ENCODE measurements at regions not wholly inside any gene's neighbourhood (a gene's known extent, or its start where the extent isn't known, plus 50 kb on each side); places are given as distances from the start of the nearest gene placed in this dataset.

DNA sequence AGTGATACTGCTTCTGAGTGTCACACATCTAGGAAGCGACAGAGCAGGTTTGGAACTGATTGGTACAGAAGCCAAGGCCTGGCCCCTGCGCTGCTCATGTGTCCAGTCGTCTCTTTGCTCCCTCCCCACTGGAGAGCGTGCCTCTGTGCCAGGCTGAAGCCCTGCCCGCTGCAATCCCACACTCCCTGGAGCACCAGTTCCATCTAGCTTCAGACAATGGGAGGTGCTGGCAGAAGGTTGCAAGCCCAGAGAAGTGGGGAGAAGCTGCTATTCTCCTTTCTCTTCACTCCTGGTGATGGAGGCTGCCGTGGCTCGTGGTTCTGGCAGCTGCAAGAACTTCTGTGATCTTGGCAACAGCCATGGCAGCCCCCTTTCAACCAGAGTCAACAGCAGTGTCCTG, 250.9 kb downstream of the MATN1 start:
- no peak overlapping the region for H3K9ac ChIP-seq (ENCODE audit: low read length)
- no peak overlapping the region for H3K4me3 ChIP-seq (ENCODE audit: low read length)
- H3K4me1 ChIP-seq (ENCODE audit: control insufficient read depth, low read depth, low read length): no peaks in the 10 kb centered on the region
- no peak overlapping the region for H3K27ac ChIP-seq (ENCODE audit: low read length)
- H3K27me3 ChIP-seq (ENCODE audit: control insufficient read depth, insufficient read depth, low read length): no peaks in the 10 kb centered on the region
- H3K36me3 ChIP-seq (ENCODE audit: control insufficient read depth, low read depth, low read length): no peaks in the 10 kb centered on the region
- H3K9me3 ChIP-seq (ENCODE audit: control insufficient read depth, low read depth, low read length): no peaks in the 10 kb centered on the region

DNA sequence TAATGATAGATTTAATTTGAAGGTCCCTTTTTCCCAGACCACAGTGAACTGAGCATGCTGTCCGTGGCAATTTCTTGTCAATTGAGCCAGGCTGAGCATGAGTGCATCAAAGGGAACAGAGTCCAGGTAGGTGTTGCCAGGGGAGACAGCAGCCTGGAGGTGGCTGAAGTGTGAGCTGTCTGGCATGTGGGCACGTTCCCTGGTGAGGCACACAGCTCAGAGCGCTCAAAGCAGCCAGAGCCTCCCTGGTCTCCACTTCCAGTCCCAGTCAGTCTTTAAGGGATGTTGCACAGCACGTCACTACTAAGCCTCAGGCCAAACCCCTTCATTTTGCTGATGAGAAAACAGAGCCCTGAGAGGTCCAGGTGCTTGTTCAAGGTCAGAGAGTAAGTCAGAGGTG, 251.4 kb downstream of the MATN1 start:
- H3K9ac ChIP-seq (ENCODE audit: low read length): no peak overlapping the region
- H3K27me3 ChIP-seq (ENCODE audit: control insufficient read depth, insufficient read depth, low read length): no peaks in the 10 kb centered on the region
- H3K4me1 ChIP-seq (ENCODE audit: control insufficient read depth, low read depth, low read length): no peaks in the 10 kb centered on the region
- no peak overlapping the region for H3K27ac ChIP-seq (ENCODE audit: low read length)
- no peaks in the 10 kb centered on the region for H3K9me3 ChIP-seq (ENCODE audit: control insufficient read depth, low read depth, low read length)
- no peaks in the 10 kb centered on the region for H3K36me3 ChIP-seq (ENCODE audit: control insufficient read depth, low read depth, low read length)
- H3K4me3 ChIP-seq (ENCODE audit: low read length): no peak overlapping the region

DNA sequence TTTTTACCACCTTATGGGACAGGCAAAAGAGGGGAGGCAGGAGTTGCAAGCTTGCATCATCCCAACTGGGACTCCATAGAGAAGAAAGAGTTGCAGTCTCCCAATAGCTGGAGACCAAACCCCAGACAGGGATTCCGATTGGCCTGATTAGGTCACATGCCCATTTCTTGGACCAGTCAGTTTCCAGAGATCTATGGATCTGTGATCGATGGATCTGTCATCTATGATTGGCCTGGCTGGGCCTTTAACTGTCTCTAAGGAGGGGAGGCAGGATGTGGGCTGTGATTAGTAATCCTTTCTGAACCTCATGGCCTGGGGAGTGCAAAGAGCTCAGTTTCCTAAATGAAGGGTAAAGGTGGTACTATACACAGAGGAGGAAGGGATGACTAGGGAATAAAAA, 252.1 kb downstream of the MATN1 start:
- H3K36me3 ChIP-seq (ENCODE audit: control insufficient read depth, low read depth, low read length): no peaks in the 10 kb centered on the region

DNA sequence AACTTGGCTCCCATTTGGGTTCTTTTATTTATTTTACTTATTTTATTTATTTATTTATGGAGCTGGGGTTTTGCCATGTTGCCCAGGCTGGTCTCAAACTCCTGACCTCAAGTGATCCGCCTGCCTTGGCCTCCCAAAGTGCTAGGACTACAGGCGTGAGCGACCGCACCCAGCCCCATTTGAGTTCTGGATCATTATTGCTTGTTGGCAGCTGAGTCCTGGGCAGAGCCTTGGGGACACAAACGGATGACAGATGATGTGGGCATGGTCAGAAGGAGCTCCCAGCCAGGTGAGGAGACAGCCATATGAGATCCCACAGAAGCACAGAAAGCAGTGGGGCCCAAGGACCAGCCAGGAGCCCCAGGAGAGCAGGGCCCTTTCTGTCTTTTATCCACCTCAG, 254.0 kb downstream of the MATN1 start:
- Histone ChIP-seq H3K9ac (ENCODE audit: low read length) (no peak overlapping the region), H3K27me3 (ENCODE audit: control insufficient read depth, insufficient read depth, low read length) (no peaks in the 10 kb centered on the region), H3K9me3 (ENCODE audit: control insufficient read depth, low read depth, low read length) (no peaks in the 10 kb centered on the region), H3K4me1 (ENCODE audit: control insufficient read depth, low read depth, low read length) (no peaks in the 10 kb centered on the region), H3K4me3 (ENCODE audit: low read length) (no peak overlapping the region), H3K27ac (ENCODE audit: low read length) (no peak overlapping the region), H3K36me3 (ENCODE audit: control insufficient read depth, low read depth, low read length) (no peaks in the 10 kb centered on the region)

More for the DNA sequence above, 252.1 kb downstream of the MATN1 start:
- H3K27me3 ChIP-seq (ENCODE audit: control insufficient read depth, insufficient read depth, low read length): no peaks in the 10 kb centered on the region
- H3K4me1 ChIP-seq (ENCODE audit: control insufficient read depth, low read depth, low read length): no peaks in the 10 kb centered on the region
- no peaks in the 10 kb centered on the region for H3K9me3 ChIP-seq (ENCODE audit: control insufficient read depth, low read depth, low read length)
- no peak overlapping the region for H3K27ac ChIP-seq (ENCODE audit: low read length)
- H3K4me3 ChIP-seq (ENCODE audit: low read length): no peak overlapping the region
- no peak overlapping the region for H3K9ac ChIP-seq (ENCODE audit: low read length)

DNA sequence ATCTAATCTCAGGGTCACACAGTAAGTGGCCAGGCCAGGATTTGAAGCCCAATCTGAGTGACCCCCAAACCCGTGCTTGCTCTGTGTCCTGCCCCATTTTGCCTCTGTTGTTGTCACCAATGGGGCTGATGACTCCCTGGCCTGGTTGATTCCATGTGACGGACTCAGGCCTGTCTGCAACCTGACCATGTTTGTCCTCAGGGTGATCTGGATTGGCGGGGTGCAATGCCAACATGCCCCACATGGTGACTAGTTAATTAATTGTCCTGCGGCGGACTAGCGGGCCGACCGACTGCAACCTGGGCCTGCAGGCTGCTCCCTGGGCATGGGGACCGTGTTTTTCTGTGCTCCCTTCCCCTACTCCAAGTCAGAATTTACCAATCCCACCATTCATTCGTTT, 256.3 kb downstream of the MATN1 start:
- H3K4me1 ChIP-seq (ENCODE audit: control insufficient read depth, low read depth, low read length): no peaks in the 10 kb centered on the region
- no peaks in the 10 kb centered on the region for H3K36me3 ChIP-seq (ENCODE audit: control insufficient read depth, low read depth, low read length)
- H3K9me3 ChIP-seq (ENCODE audit: control insufficient read depth, low read depth, low read length): no peaks in the 10 kb centered on the region
- H3K4me3 ChIP-seq (ENCODE audit: low read length): no peak overlapping the region
- H3K9ac ChIP-seq (ENCODE audit: low read length): no peak overlapping the region
- no peak overlapping the region for H3K27ac ChIP-seq (ENCODE audit: low read length)
- H3K27me3 ChIP-seq (ENCODE audit: control insufficient read depth, insufficient read depth, low read length): no peaks in the 10 kb centered on the region

DNA sequence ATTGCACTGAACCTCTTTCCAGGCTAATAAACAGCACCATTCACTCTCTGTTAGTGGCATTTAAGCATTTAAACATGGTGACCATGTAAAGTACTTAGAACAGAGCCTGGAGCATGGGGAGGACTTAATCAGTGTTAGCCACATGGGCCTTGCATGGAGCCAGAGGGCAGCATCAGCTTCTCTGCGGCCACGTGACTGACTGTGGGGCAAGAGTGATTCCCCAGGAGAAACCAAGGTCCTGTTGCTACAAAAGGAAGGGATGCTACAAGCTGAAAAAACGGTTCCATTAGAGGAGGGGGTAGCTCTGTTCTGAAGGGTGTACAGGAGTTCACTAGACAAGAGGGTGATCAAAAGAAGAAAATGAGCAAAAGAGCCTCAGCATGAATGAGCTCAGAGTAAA, 256.8 kb downstream of the MATN1 start:
- H3K36me3 ChIP-seq (ENCODE audit: control insufficient read depth, low read depth, low read length): no peaks in the 10 kb centered on the region
- no peaks in the 10 kb centered on the region for H3K9me3 ChIP-seq (ENCODE audit: control insufficient read depth, low read depth, low read length)
- H3K9ac ChIP-seq (ENCODE audit: low read length): no peak overlapping the region
- no peak overlapping the region for H3K4me3 ChIP-seq (ENCODE audit: low read length)
- H3K27me3 ChIP-seq (ENCODE audit: control insufficient read depth, insufficient read depth, low read length): no peaks in the 10 kb centered on the region
- no peak overlapping the region for H3K27ac ChIP-seq (ENCODE audit: low read length)
- H3K4me1 ChIP-seq (ENCODE audit: control insufficient read depth, low read depth, low read length): no peaks in the 10 kb centered on the region

DNA sequence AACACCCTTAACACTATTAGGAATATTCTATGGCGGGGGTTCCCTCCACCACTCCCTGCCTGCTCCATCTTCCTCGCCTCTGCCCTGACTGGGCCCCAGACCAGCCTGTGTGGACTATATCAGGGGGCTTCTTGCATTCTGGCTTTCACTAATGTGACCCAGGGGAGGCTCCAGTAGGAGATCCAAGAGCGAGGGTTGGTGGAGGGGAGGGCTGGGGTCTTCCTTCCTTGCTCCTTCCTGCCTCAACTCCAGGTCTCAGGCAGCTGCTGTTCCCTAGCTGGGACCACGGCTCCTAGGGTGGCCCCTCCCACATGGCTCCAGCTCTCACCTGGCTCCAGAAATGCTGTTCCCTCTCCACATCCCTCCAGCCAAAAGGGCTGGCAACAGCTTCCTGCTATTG, 257.4 kb downstream of the MATN1 start:
- no peak overlapping the region for H3K27ac ChIP-seq (ENCODE audit: low read length)

DNA sequence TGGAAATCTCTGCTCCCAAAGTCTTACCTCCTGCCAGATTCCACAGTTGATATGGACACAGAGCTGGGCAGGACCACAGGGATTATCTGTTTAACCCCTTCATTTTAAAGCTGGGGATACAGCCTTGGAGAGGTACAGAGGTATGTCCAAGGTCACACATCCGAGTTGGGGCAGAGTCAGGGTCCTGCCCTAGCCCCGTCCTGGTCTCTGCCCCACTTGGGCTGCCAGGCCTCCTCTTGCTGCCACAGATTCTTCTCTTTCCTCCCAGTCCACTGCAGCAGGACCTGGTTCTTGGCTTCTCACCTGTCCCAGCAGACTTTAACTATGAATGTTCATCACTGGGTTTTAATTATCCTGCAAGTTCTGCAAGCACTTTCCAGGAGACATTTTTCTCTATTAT, 258.3 kb downstream of the MATN1 start:
- Histone ChIP-seq H3K4me3 (ENCODE audit: low read length) (no peak overlapping the region), H3K27ac (ENCODE audit: low read length) (no peak overlapping the region), H3K36me3 (ENCODE audit: control insufficient read depth, low read depth, low read length) (no peaks in the 10 kb centered on the region), H3K27me3 (ENCODE audit: control insufficient read depth, insufficient read depth, low read length) (no peaks in the 10 kb centered on the region), H3K9me3 (ENCODE audit: control insufficient read depth, low read depth, low read length) (no peaks in the 10 kb centered on the region), H3K4me1 (ENCODE audit: control insufficient read depth, low read depth, low read length) (no peaks in the 10 kb centered on the region), H3K9ac (ENCODE audit: low read length) (no peak overlapping the region)

More for the DNA sequence above, 257.4 kb downstream of the MATN1 start:
- no peaks in the 10 kb centered on the region for H3K9me3 ChIP-seq (ENCODE audit: control insufficient read depth, low read depth, low read length)
- H3K4me3 ChIP-seq (ENCODE audit: low read length): no peak overlapping the region
- no peak overlapping the region for H3K9ac ChIP-seq (ENCODE audit: low read length)
- H3K27me3 ChIP-seq (ENCODE audit: control insufficient read depth, insufficient read depth, low read length): no peaks in the 10 kb centered on the region
- no peaks in the 10 kb centered on the region for H3K36me3 ChIP-seq (ENCODE audit: control insufficient read depth, low read depth, low read length)
- no peaks in the 10 kb centered on the region for H3K4me1 ChIP-seq (ENCODE audit: control insufficient read depth, low read depth, low read length)

DNA sequence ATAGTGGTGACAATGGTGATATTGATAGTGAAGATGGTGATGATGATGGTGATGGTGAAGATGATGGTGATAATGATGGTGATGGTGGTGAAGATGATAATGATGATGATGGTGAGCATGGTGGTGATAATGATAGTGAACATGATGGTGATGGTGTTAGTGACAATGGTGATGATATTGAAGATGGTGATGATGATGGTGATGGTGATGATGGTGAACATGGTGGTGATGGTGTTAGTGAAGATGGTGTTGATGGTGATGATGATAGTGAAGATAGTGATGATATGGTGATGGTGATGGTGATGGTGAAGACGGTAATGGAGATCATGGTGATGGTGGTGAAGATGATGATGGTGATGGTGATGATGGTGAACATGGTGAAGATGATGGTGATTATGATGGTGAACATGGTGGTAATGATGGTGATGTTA, 259.2 kb downstream of the MATN1 start:
- H3K36me3 ChIP-seq (ENCODE audit: control insufficient read depth, low read depth, low read length): no peaks in the 10 kb centered on the region
- no peaks in the 10 kb centered on the region for H3K27me3 ChIP-seq (ENCODE audit: control insufficient read depth, insufficient read depth, low read length)
- no peak overlapping the region for H3K4me3 ChIP-seq (ENCODE audit: low read length)
- H3K9ac ChIP-seq (ENCODE audit: low read length): no peak overlapping the region
- H3K9me3 ChIP-seq (ENCODE audit: control insufficient read depth, low read depth, low read length): peaks cover under 1% of the 10 kb centered on the region
- H3K4me1 ChIP-seq (ENCODE audit: control insufficient read depth, low read depth, low read length): no peaks in the 10 kb centered on the region
- H3K27ac ChIP-seq (ENCODE audit: low read length): no peak overlapping the region

DNA sequence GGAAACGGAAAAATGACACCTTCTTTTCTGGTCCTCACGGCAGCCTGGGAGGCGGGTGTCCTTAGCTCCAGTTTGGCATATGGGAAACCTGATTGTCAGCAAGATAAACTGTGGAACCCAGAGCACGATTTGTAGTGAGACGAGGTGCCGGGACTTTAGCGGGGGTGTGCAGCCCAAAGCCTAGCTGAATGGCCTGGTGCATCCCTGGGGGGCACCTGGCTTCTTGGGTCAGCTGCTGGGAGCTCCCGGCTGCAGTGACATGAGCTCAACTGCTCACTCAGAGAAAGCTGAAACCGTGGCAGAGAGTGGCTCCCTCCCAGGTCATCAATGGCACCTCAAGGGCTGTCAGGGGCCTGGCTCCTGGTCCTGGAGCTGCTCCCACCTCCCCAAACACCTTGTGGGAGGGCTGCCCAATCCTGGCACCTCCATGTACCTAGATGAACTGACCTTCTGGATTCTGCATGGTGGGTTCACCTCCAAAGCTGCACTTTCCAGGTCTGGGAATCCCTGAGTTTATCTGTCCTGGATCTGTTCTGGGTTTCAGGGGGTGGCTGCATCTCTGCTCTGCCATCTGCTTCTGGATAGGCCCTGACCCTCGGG, 260.5 kb downstream of the MATN1 start:
- Histone ChIP-seq H3K9ac (ENCODE audit: low read length) (no peak overlapping the region), H3K36me3 (ENCODE audit: control insufficient read depth, low read depth, low read length) (no peaks in the 10 kb centered on the region), H3K4me1 (ENCODE audit: control insufficient read depth, low read depth, low read length) (no peaks in the 10 kb centered on the region), H3K4me3 (ENCODE audit: low read length) (no peak overlapping the region), H3K27me3 (ENCODE audit: control insufficient read depth, insufficient read depth, low read length) (no peaks in the 10 kb centered on the region), H3K9me3 (ENCODE audit: control insufficient read depth, low read depth, low read length) (peaks cover 6% of the 10 kb centered on the region), H3K27ac (ENCODE audit: low read length) (no peak overlapping the region)

DNA sequence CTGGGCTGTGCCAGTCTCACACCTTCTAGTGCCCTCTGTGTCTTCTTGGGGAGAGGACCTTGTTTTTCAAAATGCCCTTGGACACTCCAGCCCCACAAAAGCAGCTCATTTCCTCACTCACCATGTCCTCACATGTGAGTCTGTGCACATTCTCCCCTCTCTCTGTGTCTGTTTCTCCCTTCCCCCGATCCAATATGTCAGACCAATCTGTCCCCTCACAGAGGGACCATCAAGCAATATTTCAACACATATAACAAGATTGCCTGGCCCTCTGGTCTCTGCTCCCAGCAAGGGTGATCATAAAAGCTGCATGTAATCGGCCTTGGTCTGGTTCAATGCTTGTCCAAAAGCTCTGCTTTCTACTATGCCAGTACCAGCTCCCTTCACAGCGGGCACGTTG, 261.2 kb downstream of the MATN1 start:
- H3K27me3 ChIP-seq (ENCODE audit: control insufficient read depth, insufficient read depth, low read length): no peaks in the 10 kb centered on the region
- peaks cover 6% of the 10 kb centered on the region for H3K9me3 ChIP-seq (ENCODE audit: control insufficient read depth, low read depth, low read length)
- H3K4me1 ChIP-seq (ENCODE audit: control insufficient read depth, low read depth, low read length): no peaks in the 10 kb centered on the region
- no peak overlapping the region for H3K4me3 ChIP-seq (ENCODE audit: low read length)
- H3K36me3 ChIP-seq (ENCODE audit: control insufficient read depth, low read depth, low read length): no peaks in the 10 kb centered on the region
- H3K9ac ChIP-seq (ENCODE audit: low read length): no peak overlapping the region
- H3K27ac ChIP-seq (ENCODE audit: low read length): no peak overlapping the region

DNA sequence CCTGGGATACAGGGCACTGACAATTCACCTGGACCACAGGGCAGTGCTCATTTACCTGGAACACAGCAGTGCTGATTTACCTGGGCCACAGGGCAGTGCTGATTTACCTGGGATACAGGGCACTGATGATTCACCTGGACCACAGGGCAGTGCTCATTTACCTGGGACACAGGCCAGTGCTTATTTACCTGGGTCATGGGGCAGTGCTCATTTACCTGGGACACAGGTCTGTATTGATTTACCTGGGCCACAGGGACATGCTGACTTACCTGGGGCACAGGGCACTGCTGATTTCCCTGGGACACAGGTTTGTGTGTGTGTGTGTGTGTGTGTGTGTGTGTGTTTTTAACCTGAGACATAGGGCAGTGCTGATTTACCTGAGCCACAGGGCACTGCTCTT, 261.7 kb downstream of the MATN1 start:
- Histone ChIP-seq H3K27ac (ENCODE audit: low read length) (no peak overlapping the region), H3K4me1 (ENCODE audit: control insufficient read depth, low read depth, low read length) (no peaks in the 10 kb centered on the region), H3K36me3 (ENCODE audit: control insufficient read depth, low read depth, low read length) (no peaks in the 10 kb centered on the region), H3K27me3 (ENCODE audit: control insufficient read depth, insufficient read depth, low read length) (no peaks in the 10 kb centered on the region), H3K4me3 (ENCODE audit: low read length) (no peak overlapping the region), H3K9me3 (ENCODE audit: control insufficient read depth, low read depth, low read length) (peaks cover 6% of the 10 kb centered on the region), H3K9ac (ENCODE audit: low read length) (no peak overlapping the region)

Measured in iPS-18a (cell line).